IMR-90 (cell line): ENCODE measurements at regions not wholly inside any gene's neighbourhood (a gene's known extent, or its start where the extent isn't known, plus 50 kb on each side); places are given as distances from the start of the nearest gene placed in this dataset.

ENCODE experiments used
- ATAC-seq: fragments of 200-7000 bp; cut with Tn5 transposase; 2 replicates; pipeline ENCODE4 v1.9.1; 2020; ENCODE audit warnings: low read depth, mild to moderate bottlenecking, moderate library complexity
- BruUV-seq: library from RNA; stranded (reverse); fragments of 400-500 nt; replicated peaks from 2 replicates; lab custom pipeline; 2021; lab: Mats Ljungman, UMichigan
- CTCF ChIA-PET: fragments of 300-600 bp; formaldehyde crosslinking; extraction: SDS; loops from one replicate; lab custom pipeline; 2021; ENCODE audit warnings: antibody characterized with exemption; lab: Yijun Ruan, JAX
- POLR2A ChIA-PET: fragments of 300-600 bp; sonication (Branson Sonifier 250); formaldehyde crosslinking; loops from one replicate; lab custom pipeline; 2022; ENCODE audit warnings: antibody characterized with exemption; ENCODE audit not compliant: unreplicated experiment; lab: Charles Lee
- DNase-seq: peaks from one replicate; pipeline ENCODE4 v3.0.0; 2013
- H2AFZ ChIP-seq: replicated peaks from 2 replicates; pipeline ENCODE3; 2013; ENCODE audit warnings: low read length, mild to moderate bottlenecking; ENCODE audit not compliant: poor library complexity
- H2AK5ac ChIP-seq: 2 replicates; pipeline ENCODE4 v1.6.1; 2013; ENCODE audit warnings: low read depth, low read length, inconsistent platforms
- H2AK9ac ChIP-seq: replicated peaks from 2 replicates; pipeline ENCODE3; 2013; ENCODE audit warnings: mild to moderate bottlenecking, low read depth, low read length, moderate library complexity; ENCODE audit not compliant: poor library complexity
- H2BK120ac ChIP-seq: 2 replicates; pipeline ENCODE4 v1.6.1; 2013; ENCODE audit warnings: low read depth, low read length, inconsistent platforms
- H2BK15ac ChIP-seq: 3 replicates; pipeline ENCODE4 v1.6.1; 2013; ENCODE audit warnings: low read depth, low read length, inconsistent platforms
- H2BK20ac ChIP-seq: 2 replicates; pipeline ENCODE4 v1.6.1; 2013; ENCODE audit warnings: low read depth, mild to moderate bottlenecking, inconsistent platforms, low read length, moderate library complexity
- H2BK5ac ChIP-seq: 2 replicates; pipeline ENCODE4 v1.6.1; 2013; ENCODE audit warnings: mild to moderate bottlenecking, low read depth, low read length, inconsistent platforms; ENCODE audit not compliant: poor library complexity, severe bottlenecking
- H3K14ac ChIP-seq: replicated peaks from 2 replicates; pipeline ENCODE4 v1.6.1; 2013; ENCODE audit warnings: low read depth, low read length, inconsistent platforms
- H3K18ac ChIP-seq: 2 replicates; pipeline ENCODE4 v1.6.1; 2013; ENCODE audit warnings: low read depth, low read length, control low read depth
- H3K23ac ChIP-seq: 2 replicates; pipeline ENCODE4 v1.6.1; 2013; ENCODE audit warnings: low read depth, low read length, inconsistent platforms
- H3K27ac ChIP-seq: 2 replicates; pipeline ENCODE4 v1.5.1; 2013; ENCODE audit warnings: mild to moderate bottlenecking, control low read depth, low read length; ENCODE audit not compliant: insufficient read depth
- H3K27me3 ChIP-seq: 2 replicates; pipeline ENCODE4 v1.6.1; 2013; ENCODE audit warnings: low read length; ENCODE audit not compliant: control insufficient read depth, insufficient read depth
- H3K36me3 ChIP-seq: 2 replicates; pipeline ENCODE4 v1.6.1; 2013; ENCODE audit warnings: low read length, mixed read lengths; ENCODE audit not compliant: control insufficient read depth, insufficient read depth
- H3K4ac ChIP-seq: 2 replicates; pipeline ENCODE4 v1.6.1; 2013; ENCODE audit warnings: low read depth, low read length, inconsistent platforms
- H3K4me1 ChIP-seq: 2 replicates; pipeline ENCODE4 v1.6.1; 2013; ENCODE audit warnings: low read length, mixed read lengths; ENCODE audit not compliant: control insufficient read depth, insufficient read depth
- H3K4me2 ChIP-seq: 2 replicates; pipeline ENCODE4 v1.6.1; 2013; ENCODE audit warnings: low read depth, mild to moderate bottlenecking, control low read depth, low read length, moderate library complexity
- H3K4me3 ChIP-seq: 2 replicates; pipeline ENCODE4 v1.5.1; 2013; ENCODE audit warnings: low read depth, mild to moderate bottlenecking, control low read depth, low read length, moderate library complexity; ENCODE audit not compliant: insufficient read depth
- H3K56ac ChIP-seq: 2 replicates; pipeline ENCODE4 v1.6.1; 2013; ENCODE audit warnings: low read length, inconsistent platforms; ENCODE audit not compliant: insufficient read depth; ENCODE audit errors: extremely low read depth
- H3K79me1 ChIP-seq, 2 experiments: 2 replicates each; pipeline ENCODE4 v1.6.1; 2013; ENCODE audit warnings: low read length in 2 of 2, inconsistent platforms in 1 of 2, low read depth in 1 of 2
- H3K9ac ChIP-seq: 2 replicates; pipeline ENCODE4 v1.6.1; 2013; ENCODE audit warnings: low read depth, low read length, control low read depth
- H3K9me1 ChIP-seq: 2 replicates; pipeline ENCODE4 v1.6.1; 2013; ENCODE audit warnings: low read length, inconsistent platforms; ENCODE audit not compliant: insufficient read depth
- H3K9me3 ChIP-seq: 2 replicates; pipeline ENCODE4 v1.6.1; 2013; ENCODE audit warnings: low read length; ENCODE audit not compliant: control insufficient read depth, insufficient read depth
- H4K20me1 ChIP-seq: 2 replicates; pipeline ENCODE4 v1.6.1; 2013; ENCODE audit warnings: low read length, inconsistent platforms; ENCODE audit not compliant: insufficient read depth
- H4K5ac ChIP-seq: 2 replicates; pipeline ENCODE4 v1.6.1; 2013; ENCODE audit warnings: mild to moderate bottlenecking, low read depth, low read length, control low read depth
- H4K8ac ChIP-seq, 2 experiments: 2 replicates each; pipeline ENCODE4 v1.6.1; 2013; ENCODE audit warnings: low read depth in 2 of 2, low read length in 2 of 2, control low read depth in 1 of 2, inconsistent platforms in 1 of 2
- H4K91ac ChIP-seq: 2 replicates; pipeline ENCODE4 v1.6.1; 2013; ENCODE audit warnings: low read depth, low read length, inconsistent platforms; ENCODE audit not compliant: insufficient read depth
- BHLHE40 ChIP-seq: fragments of 150-350 bp; IDR thresholded peaks from 2 replicates; pipeline ENCODE4 v1.6.1; 2016; ENCODE audit warnings: mild to moderate bottlenecking, low read depth, low read length
- CEBPB ChIP-seq: IDR thresholded peaks from 2 replicates; pipeline ENCODE4 v1.6.1; 2012; ENCODE audit warnings: low read depth, low read length, improper control_type of control experiment
- CHD1 ChIP-seq: IDR thresholded peaks from 2 replicates; pipeline ENCODE4 v1.6.1; 2012; ENCODE audit warnings: low read depth, low read length, improper control_type of control experiment
- CTCF ChIP-seq: conservative IDR thresholded peaks from 2 replicates; pipeline ENCODE4 v1.5.1; 2012; ENCODE audit warnings: mild to moderate bottlenecking, low read depth, low read length, improper control_type of control experiment
- ELK1 ChIP-seq: fragments of 150-350 bp; IDR thresholded peaks from 2 replicates; pipeline ENCODE4 v1.6.1; 2016; ENCODE audit warnings: low read depth, mild to moderate bottlenecking, low read length, moderate library complexity, borderline replicate concordance
- FOS ChIP-seq: fragments of 150-350 bp; IDR thresholded peaks from 2 replicates; pipeline ENCODE4 v1.6.1; 2016; ENCODE audit warnings: low read depth, low read length
- MAZ ChIP-seq: IDR thresholded peaks from 2 replicates; pipeline ENCODE4 v1.6.1; 2012; ENCODE audit warnings: low read depth, mild to moderate bottlenecking, low read length, improper control_type of control experiment, moderate library complexity, borderline replicate concordance
- MXI1 ChIP-seq: IDR thresholded peaks from 2 replicates; pipeline ENCODE4 v1.6.1; 2012; ENCODE audit warnings: low read depth, mild to moderate bottlenecking, low read length, moderate library complexity, borderline replicate concordance
- POLR2A ChIP-seq: IDR thresholded peaks from 2 replicates; pipeline ENCODE4 v1.6.1; 2012; ENCODE audit warnings: mild to moderate bottlenecking, low read depth, low read length
- RAD21 ChIP-seq: IDR thresholded peaks from 2 replicates; pipeline ENCODE4 v1.6.1; 2012; ENCODE audit warnings: low read length, improper control_type of control experiment
- RCOR1 ChIP-seq: IDR thresholded peaks from 2 replicates; pipeline ENCODE4 v1.6.1; 2012; ENCODE audit warnings: mild to moderate bottlenecking, low read length, improper control_type of control experiment; ENCODE audit not compliant: insufficient replicate concordance
- SMC3 ChIP-seq: fragments of 150-350 bp; IDR thresholded peaks from 2 replicates; pipeline ENCODE4 v1.6.1; 2016; ENCODE audit warnings: low read depth, mild to moderate bottlenecking, antibody characterized with exemption, low read length, moderate library complexity
- USF2 ChIP-seq: fragments of 150-350 bp; IDR thresholded peaks from 2 replicates; pipeline ENCODE4 v1.6.1; 2017; ENCODE audit warnings: mild to moderate bottlenecking, antibody characterized with exemption, low read length, low read depth
- WGBS, 2 experiments: methylation state at CpG; one replicate each; pipeline versions ENCODE4 v1.1.5 to v1.1.7; 2013; ENCODE audit warnings: missing lambda C conversion rate in 2 of 2; ENCODE audit not compliant: insufficient read length in 1 of 2; ENCODE audit errors: extremely low coverage in 2 of 2; 5-methylcytosine and 5-hydroxymethylcytosine counted together
- dilution Hi-C: fragments of 300-500 bp; cut with HindIII; formaldehyde crosslinking; loops from one replicate; pipeline ENCODE4 v1.14.3; 2018; ENCODE audit warnings: low sequenced_read_pairs; ENCODE audit not compliant: unreplicated experiment
- in situ Hi-C: fragments of 300-500 bp; cut with MboI; formaldehyde crosslinking; loops from 3 replicates; pipeline ENCODE4 v1.14.3; 2019; ENCODE audit warnings: low sequenced_read_pairs, inconsistent platforms, mixed read lengths
- intact Hi-C: fragments of 100-400 bp; cut with micrococcal nuclease; formaldehyde crosslinking; loops from 2 replicates; pipeline ENCODE4 v1.10.0; 2022

GRCh38 chr12:85445060-85445938, 165.3 kb downstream of the ALX1 start (continued):
- TF ChIP-seq SMC3, result no peak

GRCh38 chr12:85448031-85448430, 168.0 kb downstream of the ALX1 start:
- no peak overlapping the region for H3K27ac ChIP-seq
- no peak overlapping the region for H4K91ac ChIP-seq
- no peaks in the 10 kb centered on the region for H3K4me1 ChIP-seq
- no peaks in the 10 kb centered on the region for H4K20me1 ChIP-seq
- no peak overlapping the region for H2AK9ac ChIP-seq
- no peak for ATAC-seq
- H3K9me1 ChIP-seq, result no peaks in the 10 kb centered on the region
- dilution Hi-C loops (no loop called here), in situ Hi-C loops (loop anchor here (5.0 kb wide), 1 partner anchor 371 kb away; no protein-coding TSS in a partner anchor), intact Hi-C loops (loop anchor here (1.0 to 5.0 kb wide), 4 partner anchors 136 to 576 kb away; no protein-coding TSS in a partner anchor)
- no peak overlapping the region for H3K56ac ChIP-seq
- H3K4me2 ChIP-seq, result no peak overlapping the region
- no peak overlapping the region for H3K23ac ChIP-seq
- H3K79me1 ChIP-seq, result no peaks in the 10 kb centered on the region
- H2BK20ac ChIP-seq, result no peak overlapping the region
- H3K27me3 ChIP-seq, result no peaks in the 10 kb centered on the region
- BruUV-seq, result no TSS peak
- H3K14ac ChIP-seq, result no peak overlapping the region
- no peak overlapping the region for H3K4ac ChIP-seq
- H2AK5ac ChIP-seq, result no peak overlapping the region
- ChIA-PET POLR2A (no interaction called here), CTCF (interaction anchor here (1.2 kb wide), 1 partner anchor 390 kb away, joined by 5 read pairs; no protein-coding TSS in a partner anchor)
- H2BK120ac ChIP-seq, result no peak overlapping the region
- H4K5ac ChIP-seq, result no peak overlapping the region
- no peak for DNase-seq
- no CpG with 5 or more reads among the region's 1 CpG for WGBS, 2 experiments
- no peak overlapping the region for H3K9ac ChIP-seq
- H3K4me3 ChIP-seq, result no peak overlapping the region
- no peak overlapping the region for H3K18ac ChIP-seq
- no peak overlapping the region for H2AFZ ChIP-seq
- no peak overlapping the region for H4K8ac ChIP-seq
- H2BK5ac ChIP-seq, result no peak overlapping the region
- H3K9me3 ChIP-seq, result no peaks in the 10 kb centered on the region
- H2BK15ac ChIP-seq, result no peak overlapping the region
- no peaks in the 10 kb centered on the region for H3K36me3 ChIP-seq
- TF ChIP-seq POLR2A (no peak), ELK1 (no peak), CEBPB (no peak), USF2 (no peak), RAD21 (no peak), CHD1 (no peak), MXI1 (no peak), RCOR1 (no peak), CTCF (no peak), BHLHE40 (no peak), FOS (no peak), MAZ (no peak)
